HG03575 (cell line): ENCODE measurements at regions not wholly inside any gene's neighbourhood (a gene's known extent, or its start where the extent isn't known, plus 50 kb on each side); places are given as distances from the start of the nearest gene placed in this dataset.
A peak's percentile ranks its signal among the peaks of the same experiment; 100 is the strongest.

Experiments
- ATAC-seq: cut with Tn5 transposase; IDR thresholded peaks from one replicate; pipeline ENCODE4 v1.9.1; 2021; ENCODE audit not compliant: unreplicated experiment, insufficient number of reproducible peaks, low FRiP score; ENCODE audit errors: extremely low read depth

- ATAC-seq: no peak
These were observed 171.5 kb downstream of the SMIM20 start for GRCh38 chr4:26085551-26085950.

GRCh38 chr4:26086621-26087441, 172.8 kb downstream of the SMIM20 start:
- ATAC-seq: no peak

GRCh38 chr4:26088433-26088928, 174.5 kb downstream of the SMIM20 start:
- peak; percentile 45 for ATAC-seq

- ATAC-seq: no peak
These were observed 179.5 kb downstream of the SMIM20 start for GRCh38 chr4:26093551-26093950.

GRCh38 chr4:26094076-26094475, 180.1 kb downstream of the SMIM20 start:
- ATAC-seq: no peak

GRCh38 chr4:26094911-26095310, 180.9 kb downstream of the SMIM20 start:
- no peak for ATAC-seq

GRCh38 chr4:26099967-26100366, 185.9 kb downstream of the SMIM20 start:
- ATAC-seq: no peak

- ATAC-seq: no peak
These were observed 187.0 kb downstream of the SMIM20 start for GRCh38 chr4:26101011-26101410.

- no peak for ATAC-seq
These were observed 190.2 kb downstream of the SMIM20 start for GRCh38 chr4:26104056-26104685.

- ATAC-seq: no peak
These were observed 191.3 kb downstream of the SMIM20 start for GRCh38 chr4:26105337-26105736.

- ATAC-seq: no peak
These were observed 192.0 kb downstream of the SMIM20 start for GRCh38 chr4:26105815-26106699.

- ATAC-seq: no peak
These were observed 192.8 kb downstream of the SMIM20 start for GRCh38 chr4:26106776-26107175.

- ATAC-seq: no peak
These were observed 194.0 kb downstream of the SMIM20 start for GRCh38 chr4:26108054-26108453.

GRCh38 chr4:26110493-26110892, 196.5 kb downstream of the SMIM20 start:
- ATAC-seq: no peak

- ATAC-seq: no peak
These were observed 199.4 kb downstream of the SMIM20 start for GRCh38 chr4:26113339-26113940.

- no peak for ATAC-seq
These were observed 202.0 kb downstream of the SMIM20 start for GRCh38 chr4:26116057-26116456.

GRCh38 chr4:26120098-26120825, 200.6 kb upstream of the RBPJ start:
- ATAC-seq: no peak

GRCh38 chr4:26122690-26123089, 198.1 kb upstream of the RBPJ start:
- no peak for ATAC-seq
